ENCODE measurements at regions not wholly inside any gene's neighbourhood (a gene's known extent, or its start where the extent isn't known, plus 50 kb on each side); places are given as distances from the start of the nearest gene placed in this dataset.
A peak's percentile ranks its signal among the peaks of the same experiment; 100 is the strongest.
"Not testable (repeated sequence)": the region's sequence is repeated elsewhere in the genome, so short reads cannot be mapped to it uniquely, and the experiment has no call there.

GRCh38 chr1:181250038-181250437 is 161.5 kb downstream of the IER5 start:
- Histone ChIP-seq H3K4me3 (no peak overlapping the region), H3K9me3 (peaks cover 0 to 33% of the 10 kb centered on the region in 2 donors), H3K27me3 (no peaks in the 10 kb centered on the region), H3K4me1 (no peaks in the 10 kb centered on the region), H3K36me3 (no peaks in the 10 kb centered on the region), H3K27ac (no peak overlapping the region)
- intact Hi-C loops (cut with DNase I): no loop called here
- no peak for ATAC-seq
- no peak for TF ChIP-seq CTCF (IDR thresholded peaks at IDR 0.05)
- no peak for DNase-seq

GRCh38 chr1:181251001-181251712 is 162.7 kb downstream of the IER5 start:
- TF ChIP-seq CTCF (IDR thresholded peaks at IDR 0.05): no peak
- intact Hi-C loops (cut with DNase I): no loop called here
- ATAC-seq (no peak), DNase-seq (no peak)
- Histone ChIP-seq H3K27ac (no peak overlapping the region), H3K4me1 (no peaks in the 10 kb centered on the region), H3K27me3 (no peaks in the 10 kb centered on the region), H3K9me3 (peaks cover 0 to 30% of the 10 kb centered on the region in 2 donors), H3K36me3 (no peaks in the 10 kb centered on the region), H3K4me3 (no peak overlapping the region)

- Histone ChIP-seq H3K36me3 (no peaks in the 10 kb centered on the region), H3K27me3 (no peaks in the 10 kb centered on the region), H3K27ac (no peak overlapping the region), H3K4me1 (no peaks in the 10 kb centered on the region), H3K9me3 (peaks cover 0 to 25% of the 10 kb centered on the region in 2 donors), H3K4me3 (no peak overlapping the region)
- DNase-seq (no peak), ATAC-seq (no peak)
- TF ChIP-seq CTCF (IDR thresholded peaks at IDR 0.05): no peak
- intact Hi-C loops (cut with DNase I): no loop called here
These were observed 163.2 kb downstream of the IER5 start for GRCh38 chr1:181251713-181252075.

- H3K27ac ChIP-seq; DNase-seq; ATAC-seq; intact Hi-C loops (cut with DNase I); H3K27me3 ChIP-seq; H3K4me1 ChIP-seq; H3K4me3 ChIP-seq; H3K36me3 ChIP-seq: not testable (repeated sequence)
- H3K9me3 ChIP-seq: peaks cover 0 to 19% of the 10 kb centered on the region in 2 donors
These were observed 165.1 kb downstream of the IER5 start for GRCh38 chr1:181253601-181254000.

GRCh38 chr1:181255270-181255929 is 166.9 kb downstream of the IER5 start:
- Histone ChIP-seq H3K9me3 (peaks cover 0 to 19% of the 10 kb centered on the region in 2 donors), H3K27ac (no peak overlapping the region), H3K4me3 (no peak overlapping the region), H3K36me3 (no peaks in the 10 kb centered on the region), H3K4me1 (no peaks in the 10 kb centered on the region), H3K27me3 (no peaks in the 10 kb centered on the region)
- ATAC-seq (peak; percentile 90), DNase-seq (peak in 1 of 4 donors; percentile 70)
- no peak for TF ChIP-seq CTCF (IDR thresholded peaks at IDR 0.05)
- intact Hi-C loops (cut with DNase I): no loop called here
